T-cell (primary cell): ENCODE measurements at regions not wholly inside any gene's neighbourhood (a gene's known extent, or its start where the extent isn't known, plus 50 kb on each side); places are given as distances from the start of the nearest gene placed in this dataset.

Experiments used
- ATAC-seq, 4 experiments: fragments of 200-7000 bp in 3 of 4; fragments of 150-1000 bp in 1 of 4; cut with Tn5 transposase; replicated peaks in 1 of 4; 1 replicate in 3 of 4; 2 replicates in 1 of 4; pipeline ENCODE4 v1.10.0; 2021; ENCODE audit warnings: moderate library complexity in 3 of 4, mild to moderate bottlenecking in 2 of 4, moderate number of reproducible peaks in 1 of 4
- CTCF ChIA-PET, 2 donors: fragments of 300-600 bp; sonication (Branson Sonifier 250); formaldehyde crosslinking; loops; one replicate each; lab custom pipeline; 2022; ENCODE audit warnings: antibody characterized with exemption in 2 of 2; lab: Charles Lee
- POLR2A ChIA-PET, 2 donors: fragments of 300-600 bp; sonication (Branson Sonifier 250); formaldehyde crosslinking; loops; one replicate each; lab custom pipeline; 2022; ENCODE audit warnings: antibody characterized with exemption in 2 of 2; lab: Charles Lee
- DNase-seq, 35 experiments: peaks; one replicate each; pipeline versions ENCODE4 v3.0.0 to v3.0.0-alpha.2; 2013 to 2023
- H3K27ac ChIP-seq: one replicate; pipeline ENCODE4 v1.5.1; 2013; ENCODE audit warnings: low read length
- H3K27me3 ChIP-seq, 2 experiments: replicated peaks in 1 of 2; 1 replicate in 1 of 2; 2 replicates in 1 of 2; pipeline versions ENCODE4 v1.6.1 to v1.7.0; 2013; ENCODE audit warnings: low read length in 1 of 2, mixed read lengths in 1 of 2; ENCODE audit not compliant: control insufficient read depth in 2 of 2, insufficient read depth in 2 of 2; ENCODE audit errors: extremely low read depth in 1 of 2
- H3K36me3 ChIP-seq, 2 donors: 1 replicate in 1 of 2; 2 replicates in 1 of 2; pipeline versions ENCODE4 v1.6.1 to v1.7.0; 2013; ENCODE audit warnings: low read length in 1 of 2; ENCODE audit not compliant: control insufficient read depth in 2 of 2, insufficient read depth in 1 of 2; ENCODE audit errors: extremely low read depth in 1 of 2
- H3K4me1 ChIP-seq, 2 experiments: 1 replicate in 1 of 2; 2 replicates in 1 of 2; pipeline versions ENCODE4 v1.6.1 to v1.7.0; 2013; ENCODE audit warnings: low read length in 2 of 2, mixed read lengths in 1 of 2; ENCODE audit not compliant: insufficient read depth in 2 of 2, control insufficient read depth in 1 of 2; ENCODE audit errors: extremely low read depth in 1 of 2
- H3K4me3 ChIP-seq, 2 donors: 1 replicate in 1 of 2; 2 replicates in 1 of 2; pipeline versions ENCODE4 v1.5.1 to v1.7.0; 2013; ENCODE audit warnings: mild to moderate bottlenecking in 2 of 2, low read length in 1 of 2, moderate library complexity in 1 of 2; ENCODE audit not compliant: control insufficient read depth in 1 of 2; ENCODE audit errors: extremely low read depth in 1 of 2
- H3K9me3 ChIP-seq: 2 replicates; pipeline ENCODE4 v1.7.0; 2013
- H3K27ac Mint-ChIP-seq, 2 donors: one replicate each; pipeline ENCODE4 v1.8.0; 2020 to 2021; ENCODE audit warnings: mild to moderate bottlenecking in 2 of 2, mixed read lengths in 2 of 2
- H3K27me3 Mint-ChIP-seq, 2 donors: one replicate each; pipeline ENCODE4 v1.8.0; 2021 to 2022; ENCODE audit warnings: mixed read lengths in 2 of 2
- H3K36me3 Mint-ChIP-seq: one replicate; pipeline ENCODE4 v1.8.0; 2021; ENCODE audit warnings: mixed read lengths
- H3K4me1 Mint-ChIP-seq, 3 donors: one replicate each; pipeline ENCODE4 v1.8.0; 2020 to 2022; ENCODE audit warnings: mixed read lengths in 3 of 3, mild to moderate bottlenecking in 1 of 3
- H3K4me3 Mint-ChIP-seq, 3 donors: one replicate each; pipeline ENCODE4 v1.8.0; 2020 to 2022; ENCODE audit warnings: mild to moderate bottlenecking in 3 of 3, mixed read lengths in 3 of 3, moderate library complexity in 3 of 3
- H3K9me3 Mint-ChIP-seq, 3 donors: one replicate each; pipeline ENCODE4 v1.8.0; 2020 to 2022; ENCODE audit warnings: mixed read lengths in 3 of 3
- WGBS: methylation state at CpG from one replicate; pipeline ENCODE4 v1.1.5; 2013; ENCODE audit warnings: missing lambda C conversion rate; ENCODE audit not compliant: insufficient coverage; 5-methylcytosine and 5-hydroxymethylcytosine counted together

DNA sequence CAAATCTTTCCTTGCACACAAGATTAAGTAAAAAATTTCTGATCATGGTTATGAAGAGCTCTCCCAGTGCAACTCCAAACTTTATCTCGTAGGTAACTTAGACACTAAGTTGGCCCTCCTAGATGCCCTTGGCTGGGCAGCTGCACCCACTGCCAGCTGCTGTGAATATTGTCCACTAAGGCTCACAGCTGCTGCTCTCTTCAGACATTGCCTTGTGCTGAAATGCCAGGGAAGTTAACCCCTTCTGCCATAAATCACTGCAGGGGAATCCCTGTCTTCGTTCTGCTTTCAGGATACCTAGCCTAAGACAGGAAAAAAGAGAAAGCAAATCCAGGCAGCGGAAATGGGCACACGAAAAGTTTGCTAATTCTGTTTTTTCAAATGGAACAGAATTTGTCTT, 106.4 kb downstream of the IRX5 start:
- DNase-seq (no peak), ATAC-seq (no peak)
- CTCF ChIA-PET: no interaction called here
- H3K27ac ChIP-seq: no peak overlapping the region
- peaks cover under 1 to 5% of the 10 kb centered on the region in 2 experiments for H3K27me3 ChIP-seq
- Mint-ChIP-seq H3K27me3 (peaks cover 4 to 6% of the 10 kb centered on the region in 2 donors), H3K9me3 (no peaks in the 10 kb centered on the region), H3K4me1 (no peaks in the 10 kb centered on the region), H3K4me3 (no peak overlapping the region), H3K27ac (no peak overlapping the region), H3K36me3 (no peaks in the 10 kb centered on the region)
- no peak overlapping the region for H3K4me3 ChIP-seq
- no peaks in the 10 kb centered on the region for H3K4me1 ChIP-seq
- no peaks in the 10 kb centered on the region for H3K36me3 ChIP-seq
- WGBS: 100% methylated on average over 1 of the region's 4 CpGs
- POLR2A ChIA-PET: no interaction called here
- H3K9me3 ChIP-seq: no peaks in the 10 kb centered on the region

DNA sequence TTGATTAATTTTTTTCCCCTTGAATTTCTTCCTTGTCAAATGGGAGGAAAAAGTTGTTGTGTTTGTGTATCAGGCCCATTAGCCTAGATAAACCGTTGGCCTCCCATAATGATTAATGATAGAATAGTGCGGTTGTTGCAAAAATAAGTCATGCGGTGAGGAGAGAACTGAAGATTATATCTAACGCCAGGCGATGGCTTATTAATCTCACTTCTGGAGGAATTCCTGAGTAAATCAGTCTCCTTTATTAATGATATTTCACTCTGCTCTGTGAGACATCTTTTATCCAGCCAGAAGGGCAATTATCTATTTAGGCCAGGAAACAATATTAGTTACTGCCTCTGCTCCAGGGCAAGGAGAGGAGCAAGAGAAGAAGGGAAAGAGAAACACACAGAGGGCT, 107.3 kb downstream of the IRX5 start:
- Histone ChIP-seq H3K36me3 (no peaks in the 10 kb centered on the region), H3K9me3 (no peaks in the 10 kb centered on the region), H3K4me1 (no peaks in the 10 kb centered on the region), H3K27ac (no peak overlapping the region), H3K4me3 (no peak overlapping the region), H3K27me3 (peaks cover 0 to 7% of the 10 kb centered on the region in 2 experiments)
- Mint-ChIP-seq H3K27me3 (peaks cover 3% of the 10 kb centered on the region in 2 donors), H3K4me3 (no peak overlapping the region), H3K27ac (no peak overlapping the region), H3K4me1 (no peaks in the 10 kb centered on the region), H3K36me3 (no peaks in the 10 kb centered on the region), H3K9me3 (no peaks in the 10 kb centered on the region)
- ATAC-seq: no peak
- 100% methylated on average over 1 of the region's 5 CpGs for WGBS
- CTCF ChIA-PET: no interaction called here
- POLR2A ChIA-PET: no interaction called here
- DNase-seq: no peak

DNA sequence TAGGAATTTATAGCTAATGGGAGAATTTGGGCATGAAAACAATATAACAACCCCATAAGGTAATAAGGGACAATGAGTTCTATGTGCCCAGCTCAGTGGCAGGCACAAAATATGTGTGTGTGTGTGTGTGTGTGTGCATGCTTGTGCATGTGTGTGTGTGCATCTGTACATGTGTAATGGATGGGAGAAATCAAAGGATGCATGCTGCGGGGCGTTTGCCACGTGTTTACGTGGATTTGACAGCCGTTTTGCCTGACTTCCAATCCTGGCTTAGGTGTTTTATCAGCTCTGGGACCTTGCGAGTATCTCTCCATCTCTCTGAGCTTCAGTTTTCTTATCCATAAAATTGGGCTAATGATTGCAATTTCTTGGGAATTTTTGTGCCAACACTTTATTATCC, 108.4 kb downstream of the IRX5 start:
- POLR2A ChIA-PET: no interaction called here
- Mint-ChIP-seq H3K36me3 (no peaks in the 10 kb centered on the region), H3K27ac (no peak overlapping the region), H3K9me3 (no peaks in the 10 kb centered on the region), H3K27me3 (no peaks in the 10 kb centered on the region), H3K4me3 (no peak overlapping the region), H3K4me1 (no peaks in the 10 kb centered on the region)
- Histone ChIP-seq H3K9me3 (no peaks in the 10 kb centered on the region), H3K27ac (no peak overlapping the region), H3K4me3 (no peak overlapping the region), H3K27me3 (peaks cover 0 to 12% of the 10 kb centered on the region in 2 experiments), H3K36me3 (no peaks in the 10 kb centered on the region), H3K4me1 (no peaks in the 10 kb centered on the region)
- 67% methylated on average over 5 of the region's 6 CpGs for WGBS
- CTCF ChIA-PET: no interaction called here
- ATAC-seq (no peak), DNase-seq (no peak)

DNA sequence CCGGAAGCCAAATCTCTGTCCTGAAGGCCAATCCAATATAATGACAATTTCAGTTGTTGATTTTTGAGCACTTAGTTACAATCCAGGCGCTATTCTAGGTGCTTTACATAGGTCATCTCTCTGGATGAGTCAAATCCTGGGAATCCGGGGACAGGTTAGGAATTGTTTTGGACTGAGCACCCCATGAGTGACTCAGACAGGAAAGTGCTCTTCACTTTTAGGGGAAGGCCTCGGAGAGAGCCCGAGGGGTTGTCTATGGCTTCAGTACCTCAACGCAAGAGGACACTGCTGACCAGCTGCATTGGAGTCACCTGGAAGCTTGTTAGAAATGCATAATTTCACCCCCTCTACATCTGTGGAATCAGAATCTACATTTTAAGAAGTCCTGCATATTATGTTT, 108.8 kb downstream of the IRX5 start:
- Mint-ChIP-seq H3K27me3 (no peaks in the 10 kb centered on the region), H3K27ac (no peak overlapping the region), H3K36me3 (no peaks in the 10 kb centered on the region), H3K4me3 (no peak overlapping the region), H3K4me1 (no peaks in the 10 kb centered on the region), H3K9me3 (no peaks in the 10 kb centered on the region)
- H3K27me3 ChIP-seq: peaks cover 0 to 12% of the 10 kb centered on the region in 2 experiments
- H3K4me3 ChIP-seq: no peak overlapping the region
- ChIA-PET CTCF (no interaction called here), POLR2A (no interaction called here)
- no peaks in the 10 kb centered on the region for H3K4me1 ChIP-seq
- no peaks in the 10 kb centered on the region for H3K36me3 ChIP-seq
- H3K27ac ChIP-seq: no peak overlapping the region
- DNase-seq (no peak), ATAC-seq (no peak)
- no peaks in the 10 kb centered on the region for H3K9me3 ChIP-seq
- 80% methylated on average over 5 of the region's 6 CpGs for WGBS

DNA sequence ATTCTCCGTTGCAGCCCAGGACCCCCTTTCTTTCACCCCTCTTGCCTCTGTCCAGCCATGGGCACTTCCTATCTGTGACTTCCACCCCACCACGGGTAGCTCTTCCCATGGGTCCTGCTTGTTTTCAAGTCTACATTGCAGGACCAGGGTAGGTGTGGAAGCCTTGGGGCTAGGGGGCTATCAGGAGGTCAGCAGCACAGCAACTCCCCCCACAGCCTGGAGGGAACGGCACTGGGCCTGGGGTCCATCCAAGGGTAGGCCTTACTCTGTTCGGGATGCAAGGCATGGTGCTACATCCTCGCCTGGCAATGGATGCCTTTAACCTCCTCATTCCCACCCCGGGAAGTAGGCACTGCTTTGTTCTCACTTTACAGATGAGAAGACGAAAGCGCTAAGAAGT, 109.3 kb downstream of the IRX5 start:
- DNase-seq (no peak), ATAC-seq (no peak)
- Mint-ChIP-seq H3K9me3 (no peaks in the 10 kb centered on the region), H3K27me3 (no peaks in the 10 kb centered on the region), H3K36me3 (no peaks in the 10 kb centered on the region), H3K4me1 (no peaks in the 10 kb centered on the region), H3K27ac (no peak overlapping the region), H3K4me3 (no peak overlapping the region)
- WGBS: 75% methylated on average over 5 of the region's 8 CpGs
- H3K4me3 ChIP-seq: no peak overlapping the region
- H3K36me3 ChIP-seq: no peaks in the 10 kb centered on the region
- POLR2A ChIA-PET: no interaction called here
- no peaks in the 10 kb centered on the region for H3K9me3 ChIP-seq
- no peaks in the 10 kb centered on the region for H3K4me1 ChIP-seq
- no peak overlapping the region for H3K27ac ChIP-seq
- H3K27me3 ChIP-seq: peaks cover 0 to 12% of the 10 kb centered on the region in 2 experiments
- CTCF ChIA-PET: no interaction called here

DNA sequence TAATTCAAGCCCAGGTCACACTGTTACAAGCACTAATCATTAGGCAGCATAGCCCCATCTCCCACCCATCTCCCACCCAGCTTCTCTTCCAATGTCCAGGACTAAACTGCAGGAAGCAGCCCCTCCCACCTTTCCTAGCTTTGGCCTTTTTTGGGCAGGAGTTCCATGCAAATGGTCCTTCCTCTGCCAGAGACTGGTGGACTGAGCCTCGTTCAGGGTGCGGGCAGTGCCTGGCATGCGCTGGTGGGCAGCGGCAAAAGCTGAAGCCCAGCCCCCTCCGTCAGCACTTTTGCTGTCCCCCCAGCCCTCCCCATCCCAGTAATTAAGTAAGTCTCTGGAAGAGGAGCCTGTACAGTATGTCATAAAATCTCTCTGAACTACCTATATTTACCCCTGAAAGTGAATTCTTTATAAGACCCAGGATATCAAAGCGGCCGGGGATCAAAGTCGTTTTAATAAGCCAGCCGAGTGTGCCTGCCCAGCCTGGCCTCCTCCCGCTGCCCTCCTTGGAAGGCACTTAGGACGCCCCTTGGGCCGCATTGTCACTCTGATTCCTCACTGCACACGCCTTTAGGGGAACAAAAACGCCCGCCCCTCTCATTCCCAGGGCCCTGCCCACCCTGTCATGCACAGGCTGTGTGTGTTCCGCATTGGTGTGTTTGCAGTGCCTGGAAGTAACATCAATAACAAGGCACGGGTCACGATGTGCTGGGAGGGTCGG, 109.9 kb downstream of the IRX5 start:
- no peak overlapping the region for H3K4me3 ChIP-seq
- no peaks in the 10 kb centered on the region for H3K36me3 ChIP-seq
- Mint-ChIP-seq H3K27me3 (no peaks in the 10 kb centered on the region), H3K4me1 (no peaks in the 10 kb centered on the region), H3K36me3 (no peaks in the 10 kb centered on the region), H3K9me3 (no peaks in the 10 kb centered on the region), H3K4me3 (no peak overlapping the region), H3K27ac (no peak overlapping the region)
- H3K9me3 ChIP-seq: no peaks in the 10 kb centered on the region
- ChIA-PET POLR2A (no interaction called here), CTCF (no interaction called here)
- H3K4me1 ChIP-seq: no peaks in the 10 kb centered on the region
- no peak overlapping the region for H3K27ac ChIP-seq
- no peak for DNase-seq
- 77% methylated on average over 15 of the region's 19 CpGs for WGBS
- no peak for ATAC-seq
- peaks cover 0 to 15% of the 10 kb centered on the region in 2 experiments for H3K27me3 ChIP-seq
